ENCODE measurements at regions not wholly inside any gene's neighbourhood (a gene's known extent, or its start where the extent isn't known, plus 50 kb on each side); places are given as distances from the start of the nearest gene placed in this dataset.

GRCh38 chr2:78541451-78542267, 483.8 kb upstream of the REG3G start:
- no peak for ATAC-seq
- TF ChIP-seq OSR1 (CRISPR knock-in tag; IDR thresholded peaks at IDR 0.05) = no peak
- no peak for TF ChIP-seq CSDC2 (CRISPR knock-in tag; IDR thresholded peaks at IDR 0.05)
- TF ChIP-seq ZFP3 (CRISPR knock-in tag; IDR thresholded peaks at IDR 0.05) = no peak
- TF ChIP-seq TCF4 (CRISPR knock-in tag; IDR thresholded peaks at IDR 0.05; ENCODE audit: borderline replicate concordance) = no peak
- no peak for TF ChIP-seq GLIS3 (CRISPR knock-in tag; IDR thresholded peaks at IDR 0.05)
- TF ChIP-seq ZFP30 (CRISPR knock-in tag; IDR thresholded peaks at IDR 0.05) = no peak
- no peak for TF ChIP-seq POU6F1 (CRISPR knock-in tag; IDR thresholded peaks at IDR 0.05; ENCODE audit: borderline replicate concordance, low read depth)
- no peak for TF ChIP-seq ZC3H10 (CRISPR knock-in tag; IDR thresholded peaks at IDR 0.05)
- no peak for TF ChIP-seq TSHZ2 (CRISPR knock-in tag; IDR thresholded peaks at IDR 0.05)
- TF ChIP-seq ZNF8 (CRISPR knock-in tag; IDR thresholded peaks at IDR 0.05) = no peak

GRCh38 chr2:78546843-78547242, 478.7 kb upstream of the REG3G start:
- TF ChIP-seq POU6F1 (CRISPR knock-in tag; IDR thresholded peaks at IDR 0.05; ENCODE audit: borderline replicate concordance, low read depth) (no peak), SNAI2 (CRISPR knock-in tag; IDR thresholded peaks at IDR 0.05) (no peak), PATZ1 (CRISPR knock-in tag; IDR thresholded peaks at IDR 0.05; ENCODE audit: borderline replicate concordance) (no peak), TCF4 (CRISPR knock-in tag; IDR thresholded peaks at IDR 0.05; ENCODE audit: borderline replicate concordance) (no peak), GLIS3 (CRISPR knock-in tag; IDR thresholded peaks at IDR 0.05) (no peak), ARNTL (CRISPR knock-in tag; IDR thresholded peaks at IDR 0.05; ENCODE audit: borderline replicate concordance, low read depth) (no peak), RARB (CRISPR knock-in tag; IDR thresholded peaks at IDR 0.05) (no peak), ZNF70 (CRISPR knock-in tag; IDR thresholded peaks at IDR 0.05) (no peak), ZNF565 (CRISPR knock-in tag; conservative IDR thresholded peaks at IDR 0.05; ENCODE audit: low read depth) (no peak), OSR1 (CRISPR knock-in tag; IDR thresholded peaks at IDR 0.05) (no peak), BACH2 (CRISPR knock-in tag; IDR thresholded peaks at IDR 0.05; ENCODE audit: borderline replicate concordance) (no peak), ZNF8 (CRISPR knock-in tag; IDR thresholded peaks at IDR 0.05) (no peak), ZFP3 (CRISPR knock-in tag; IDR thresholded peaks at IDR 0.05) (no peak), CSRNP3 (CRISPR knock-in tag; IDR thresholded peaks at IDR 0.05) (no peak), ISL1 (CRISPR knock-in tag; IDR thresholded peaks at IDR 0.05) (no peak), ESRRG (CRISPR knock-in tag; IDR thresholded peaks at IDR 0.05) (no peak), TOX (CRISPR knock-in tag; IDR thresholded peaks at IDR 0.05; ENCODE audit: borderline replicate concordance) (no peak), ZFP30 (CRISPR knock-in tag; IDR thresholded peaks at IDR 0.05) (no peak)
- no peak for ATAC-seq

All from SK-N-SH treated with all-trans-retinoic acid at 6 μM for 48 hours (cell line).